ENCODE measurements at regions not wholly inside any gene's neighbourhood (a gene's known extent, or its start where the extent isn't known, plus 50 kb on each side); places are given as distances from the start of the nearest gene placed in this dataset.

DNA sequence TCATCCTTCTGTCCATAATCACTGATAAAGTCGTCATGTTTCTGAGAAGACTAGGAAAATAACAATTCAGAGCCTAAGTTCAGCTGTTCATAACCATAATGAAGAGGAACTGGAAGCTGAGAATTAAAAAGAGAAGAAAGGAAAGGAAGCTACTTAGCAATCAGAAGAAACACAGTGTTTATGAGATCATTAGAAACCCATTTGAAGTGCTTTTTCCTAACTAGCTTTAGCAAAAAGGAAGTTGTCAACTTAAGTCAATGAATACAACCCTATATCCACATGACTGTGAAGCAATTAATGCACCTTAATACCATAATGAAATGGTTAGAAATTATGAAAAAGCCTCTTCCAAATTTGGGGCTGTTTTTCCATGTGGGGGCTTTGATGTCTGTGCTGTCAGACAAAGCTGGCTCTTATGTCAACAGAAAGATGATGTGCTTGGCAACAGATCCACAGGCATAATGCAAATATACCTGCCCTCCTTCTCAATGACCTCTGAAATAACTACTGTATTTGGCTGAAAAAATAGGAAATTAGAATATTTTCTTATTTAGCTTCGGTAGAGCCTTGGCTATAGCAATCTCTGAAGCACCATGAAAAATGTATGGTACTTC, 463.5 kb downstream of the RASEF start:
- Histone ChIP-seq H3K56ac (ENCODE audit: insufficient read length, low read depth, low read length) (no peak overlapping the region), H3K4me1 (ENCODE audit: insufficient read depth, low read length) (no peaks in the 10 kb centered on the region), H4K8ac (replicated peaks; ENCODE audit: insufficient read length, low read depth, low read length) (no peak overlapping the region), H2BK20ac (ENCODE audit: low read depth, low read length, poor library complexity, severe bottlenecking) (no peak overlapping the region), H3K14ac (ENCODE audit: insufficient read depth, low read length) (no peak overlapping the region), H3K9ac (ENCODE audit: extremely low read depth, insufficient read length, low read length) (no peak overlapping the region), H4K5ac (ENCODE audit: insufficient read length, low read depth, low read length) (no peak overlapping the region), H3K4ac (ENCODE audit: low read depth, low read length) (no peak overlapping the region), H2AFZ (ENCODE audit: low read length) (no peak overlapping the region), H3K23ac (ENCODE audit: insufficient read length, low read depth, low read length) (no peak overlapping the region), H2AK5ac (ENCODE audit: insufficient read length, low read length) (no peak overlapping the region), H2BK12ac (ENCODE audit: insufficient read length, low read depth, low read length) (no peak overlapping the region), H3K27me3 (ENCODE audit: insufficient read depth, low read length) (no peaks in the 10 kb centered on the region), H4K91ac (ENCODE audit: insufficient read length, low read depth, low read length) (no peak overlapping the region), H2BK15ac (ENCODE audit: low read depth, low read length) (no peak overlapping the region), H3K79me2 (ENCODE audit: insufficient read depth, low read length) (no peaks in the 10 kb centered on the region), H3T11ph (ENCODE audit: low read length) (no peak overlapping the region), H3K27ac (ENCODE audit: insufficient read length, low read depth, low read length) (no peak overlapping the region), H4K20me1 (ENCODE audit: control insufficient read depth, insufficient read depth, insufficient read length) (no peaks in the 10 kb centered on the region), H3K4me2 (ENCODE audit: insufficient read depth, insufficient read length, low read length) (no peak overlapping the region), H2BK120ac (ENCODE audit: low read depth, low read length, poor library complexity, severe bottlenecking) (no peak overlapping the region), H3K79me1 (ENCODE audit: insufficient read depth, low read depth, low read length, poor library complexity, severe bottlenecking) (no peaks in the 10 kb centered on the region), H3K23me2 (ENCODE audit: insufficient read length, low read depth, low read length, poor library complexity, severe bottlenecking) (no peaks in the 10 kb centered on the region), H3K18ac (ENCODE audit: insufficient read length, low read depth, low read length) (no peak overlapping the region), H2BK5ac (ENCODE audit: insufficient read length, low read length) (no peak overlapping the region), H3K9me3 (ENCODE audit: control insufficient read depth, low read depth, low read length) (no peaks in the 10 kb centered on the region)
- no peak for DNase-seq
- Mint-ChIP-seq H3K9me3 (no peaks in the 10 kb centered on the region), H3K27ac (no peak overlapping the region), H3K36me3 (ENCODE audit: insufficient read depth in 1 of 3, low read depth in 3 of 3) (no peaks in the 10 kb centered on the region), H3K4me1 (peaks cover 3% of the 10 kb centered on the region in 2 experiments), H3K27me3 (ENCODE audit: low read depth) (no peaks in the 10 kb centered on the region), H3K4me3 (no peak overlapping the region)
- no CpG with 5 or more reads among the region's 2 CpGs for WGBS (ENCODE audit: extremely low coverage, insufficient read length, low lambda C conversion rate)
- TF ChIP-seq, protein P1, sequence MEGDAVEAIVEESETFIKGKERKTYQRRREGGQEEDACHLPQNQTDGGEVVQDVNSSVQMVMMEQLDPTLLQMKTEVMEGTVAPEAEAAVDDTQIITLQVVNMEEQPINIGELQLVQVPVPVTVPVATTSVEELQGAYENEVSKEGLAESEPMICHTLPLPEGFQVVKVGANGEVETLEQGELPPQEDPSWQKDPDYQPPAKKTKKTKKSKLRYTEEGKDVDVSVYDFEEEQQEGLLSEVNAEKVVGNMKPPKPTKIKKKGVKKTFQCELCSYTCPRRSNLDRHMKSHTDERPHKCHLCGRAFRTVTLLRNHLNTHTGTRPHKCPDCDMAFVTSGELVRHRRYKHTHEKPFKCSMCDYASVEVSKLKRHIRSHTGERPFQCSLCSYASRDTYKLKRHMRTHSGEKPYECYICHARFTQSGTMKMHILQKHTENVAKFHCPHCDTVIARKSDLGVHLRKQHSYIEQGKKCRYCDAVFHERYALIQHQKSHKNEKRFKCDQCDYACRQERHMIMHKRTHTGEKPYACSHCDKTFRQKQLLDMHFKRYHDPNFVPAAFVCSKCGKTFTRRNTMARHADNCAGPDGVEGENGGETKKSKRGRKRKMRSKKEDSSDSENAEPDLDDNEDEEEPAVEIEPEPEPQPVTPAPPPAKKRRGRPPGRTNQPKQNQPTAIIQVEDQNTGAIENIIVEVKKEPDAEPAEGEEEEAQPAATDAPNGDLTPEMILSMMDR (conservative IDR thresholded peaks at IDR 0.05): no peak
